ENCODE measurements at regions not wholly inside any gene's neighbourhood (a gene's known extent, or its start where the extent isn't known, plus 50 kb on each side); places are given as distances from the start of the nearest gene placed in this dataset.

GRCh38 chr11:19459240-19459639 lies 218.5 kb upstream of the E2F8 start:
- no peak for DNase-seq

- no peak for DNase-seq
Measured at GRCh38 chr11:19458721-19459120, 218.0 kb upstream of the E2F8 start.

- DNase-seq = no peak
Measured at GRCh38 chr11:19458231-19458630, 217.5 kb upstream of the E2F8 start.

- DNase-seq = no peak
Measured at GRCh38 chr11:19455731-19456130, 215.0 kb upstream of the E2F8 start.

DNA sequence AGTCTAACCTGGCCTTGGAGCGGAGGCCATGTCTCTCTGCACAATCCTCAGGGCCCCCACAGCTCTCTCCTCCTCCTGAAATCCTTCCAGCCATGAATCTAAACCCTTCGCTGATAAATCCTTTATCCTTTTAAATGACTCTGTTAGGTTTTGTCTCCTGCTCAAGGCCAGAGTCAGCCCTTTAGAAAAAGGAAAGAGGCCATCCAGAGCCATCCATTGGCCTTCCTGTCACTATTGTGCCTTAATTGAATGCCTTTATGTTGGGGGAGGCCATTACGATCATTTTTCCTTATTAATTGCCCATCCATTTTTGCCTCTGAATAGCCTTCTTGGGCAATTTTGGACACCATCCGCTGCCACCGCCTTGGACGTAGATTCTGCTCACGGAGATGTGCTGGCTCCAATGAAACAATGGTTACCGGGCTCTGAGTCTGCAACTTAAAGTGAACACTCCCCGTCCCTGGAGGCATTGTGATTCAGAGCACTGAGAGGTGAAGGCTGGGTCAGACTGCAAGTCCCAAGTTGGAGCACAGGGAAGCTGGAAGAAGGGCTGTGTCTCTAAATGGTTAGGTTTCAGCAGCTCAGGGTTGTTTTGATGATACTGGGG lies 213.0 kb upstream of the E2F8 start:
- no peak for DNase-seq

DNA sequence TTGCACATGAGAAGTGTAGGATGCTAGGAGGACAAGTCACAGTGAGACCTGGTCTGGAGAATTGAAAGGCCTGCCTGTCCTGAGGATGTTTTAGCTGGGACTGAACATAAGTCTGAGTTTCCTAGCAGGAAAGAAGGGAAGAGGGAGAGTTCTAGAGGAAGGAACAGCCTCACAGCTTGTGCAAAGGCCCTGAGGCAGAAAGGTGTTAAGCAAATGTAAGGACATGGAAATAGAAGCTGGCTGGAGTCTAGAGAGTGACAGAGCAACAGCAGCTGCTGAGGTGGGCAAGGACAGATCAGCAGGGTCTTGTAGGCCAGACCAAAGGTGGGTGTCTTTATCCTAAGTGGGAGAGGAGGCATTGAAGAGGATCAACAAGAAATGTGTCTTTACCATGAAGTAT lies 210.9 kb upstream of the E2F8 start:
- DNase-seq = no peak

GRCh38 chr11:19450282-19450681 lies 209.5 kb upstream of the E2F8 start:
- no peak for DNase-seq

GRCh38 chr11:19448651-19449050 lies 207.9 kb upstream of the E2F8 start:
- no peak for DNase-seq

GRCh38 chr11:19447150-19447566 lies 206.4 kb upstream of the E2F8 start:
- no peak for DNase-seq

DNA sequence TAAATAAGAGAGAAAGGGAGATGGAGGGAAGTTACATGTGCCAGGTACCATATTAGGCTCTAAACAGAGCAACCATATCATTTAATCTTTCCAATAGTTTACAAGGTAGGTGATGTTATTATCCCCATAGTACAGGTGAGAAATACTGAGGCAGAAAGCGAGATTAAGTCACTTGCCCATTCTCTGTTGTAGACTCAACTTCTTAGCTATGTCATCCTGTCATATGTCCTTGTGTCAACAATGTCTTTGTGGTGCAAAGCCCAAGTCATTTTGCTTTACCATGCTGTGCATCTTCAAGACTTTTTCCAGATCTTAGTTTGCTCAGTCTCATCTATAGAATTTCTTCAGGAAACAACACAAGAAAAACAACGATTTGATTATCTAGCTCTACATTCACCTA lies 205.0 kb upstream of the E2F8 start:
- no peak for DNase-seq

- DNase-seq = no peak
Measured at GRCh38 chr11:19444231-19444630, 203.5 kb upstream of the E2F8 start.

GRCh38 chr11:19442554-19442910 lies 201.8 kb upstream of the E2F8 start:
- DNase-seq = no peak

DNA sequence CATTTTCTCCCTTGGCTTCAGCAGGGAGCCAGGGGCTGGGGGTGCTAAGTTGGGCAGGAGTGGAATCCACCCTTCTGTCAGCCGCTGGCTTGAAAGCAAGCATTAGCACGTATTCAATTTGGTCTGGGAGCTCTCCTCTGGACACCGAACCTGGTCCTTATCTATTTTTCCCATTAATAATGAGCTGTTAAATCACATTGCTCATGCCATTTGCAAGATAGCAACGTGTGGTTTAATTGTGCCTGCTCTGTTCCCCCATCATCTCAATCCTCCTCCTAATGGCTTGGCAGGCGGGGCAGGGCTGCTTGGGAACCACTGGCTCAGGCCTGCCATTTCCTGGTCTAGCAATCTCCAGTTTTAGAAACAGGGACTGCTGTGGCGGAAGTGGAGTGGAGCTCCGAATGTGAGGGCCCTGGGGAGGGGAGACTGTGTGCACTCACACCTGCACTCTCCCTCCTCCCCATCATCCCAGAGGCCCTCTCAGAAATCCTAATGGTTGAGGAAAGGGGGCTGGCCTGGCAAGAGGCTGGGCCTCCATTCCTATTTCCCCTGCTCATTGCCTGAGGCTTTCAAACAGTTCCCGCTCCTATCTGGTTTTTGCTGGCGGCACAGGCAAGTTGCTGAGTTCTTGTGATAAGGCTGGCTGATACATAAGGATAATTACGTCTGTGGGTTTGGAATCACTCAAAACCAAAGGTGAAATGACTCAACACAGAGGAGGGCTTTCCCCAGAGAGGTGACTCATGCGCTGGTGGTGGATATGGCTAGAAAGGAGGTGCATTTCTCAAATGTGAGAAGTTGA lies 201.2 kb upstream of the E2F8 start:
- no peak for DNase-seq

- DNase-seq = no peak
Measured at GRCh38 chr11:19441288-19441687, 200.5 kb upstream of the E2F8 start.

GRCh38 chr11:19437760-19438159 lies 197.0 kb upstream of the E2F8 start:
- no peak for DNase-seq

GRCh38 chr11:19436932-19437331 lies 196.2 kb upstream of the E2F8 start:
- DNase-seq = no peak

- no peak for DNase-seq
Measured at GRCh38 chr11:19435306-19435989, 194.7 kb upstream of the E2F8 start.

DNA sequence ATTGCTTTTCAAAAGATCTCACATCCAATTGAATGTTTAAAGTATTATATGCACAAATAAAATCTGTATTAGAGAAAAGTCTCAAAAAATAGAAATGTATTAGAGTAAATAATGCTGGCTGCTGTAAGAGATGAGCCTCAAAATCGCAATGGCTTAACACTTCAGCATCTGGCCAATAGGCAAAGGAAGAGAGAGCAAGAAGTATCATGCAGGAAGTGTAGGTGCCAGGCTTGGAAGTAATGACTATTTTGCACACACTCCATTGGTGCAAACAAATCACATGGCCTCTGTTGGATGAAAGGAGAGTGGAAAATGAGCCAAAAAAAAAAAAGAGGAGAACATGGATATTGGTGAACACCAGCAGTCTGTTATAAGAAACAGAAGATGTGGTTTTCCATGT lies 193.0 kb upstream of the E2F8 start:
- DNase-seq = no peak

- DNase-seq = no peak
Measured at GRCh38 chr11:19433367-19433766, 192.6 kb upstream of the E2F8 start.

DNA sequence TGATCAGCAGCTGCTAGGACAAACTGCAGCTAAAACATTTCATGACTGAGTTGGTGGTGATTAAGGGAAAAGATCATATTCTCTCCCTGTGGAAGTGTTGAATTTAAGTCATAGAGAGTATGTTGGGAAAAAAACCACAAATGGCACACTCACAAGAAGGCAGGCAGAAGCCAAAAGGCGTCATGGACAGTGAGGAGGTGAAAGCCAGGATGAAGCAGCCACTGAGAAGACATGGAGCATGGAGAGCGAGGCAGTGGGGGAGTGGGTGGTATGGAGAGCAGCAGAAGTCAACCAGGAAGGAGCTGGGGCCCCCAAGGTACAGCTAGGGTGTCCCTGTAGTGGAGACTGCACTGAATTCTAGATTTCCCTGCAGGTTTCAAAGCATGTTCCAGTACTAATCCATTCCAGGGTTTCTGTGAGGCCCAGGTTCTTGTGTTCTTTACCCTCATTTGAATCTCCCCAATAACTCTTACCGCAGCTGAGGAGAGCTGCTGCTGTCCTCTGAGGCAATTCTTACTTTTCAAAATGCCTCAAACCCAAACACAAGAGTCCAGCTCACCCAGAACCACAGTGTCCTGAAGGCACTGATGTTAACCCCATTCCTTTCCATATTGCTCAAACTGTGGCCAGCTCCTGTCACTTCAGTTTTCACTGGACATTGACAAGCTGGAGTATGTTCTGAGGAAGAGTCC lies 191.8 kb upstream of the E2F8 start:
- DNase-seq = no peak

GRCh38 chr11:19430754-19431398 lies 190.1 kb upstream of the E2F8 start:
- DNase-seq = no peak

- no peak for DNase-seq
Measured at GRCh38 chr11:19430346-19430745, 189.6 kb upstream of the E2F8 start.

GRCh38 chr11:19429108-19429760 lies 188.5 kb upstream of the E2F8 start:
- DNase-seq = no peak

All from activated CD8-positive, alpha-beta memory T cell treated with anti-CD3 and anti-CD28 coated beads, Interleukin-2, amount 50 U/mL, for 4 hours (primary cell).